AG09319 (cell line): ENCODE measurements at regions not wholly inside any gene's neighbourhood (a gene's known extent, or its start where the extent isn't known, plus 50 kb on each side); places are given as distances from the start of the nearest gene placed in this dataset.

Experiments used
- DNase-seq: peaks from one replicate; pipeline ENCODE4 v3.0.0-alpha.2; 2010; ENCODE audit warnings: low read depth; ENCODE audit errors: extremely low read depth
- TF ChIP-seq, protein P1 (sequence below): IDR thresholded peaks from 2 replicates; pipeline ENCODE4 v1.5.1; 2011; ENCODE audit warnings: low read depth, mild to moderate bottlenecking, inconsistent platforms, low read length, moderate library complexity

DNA sequence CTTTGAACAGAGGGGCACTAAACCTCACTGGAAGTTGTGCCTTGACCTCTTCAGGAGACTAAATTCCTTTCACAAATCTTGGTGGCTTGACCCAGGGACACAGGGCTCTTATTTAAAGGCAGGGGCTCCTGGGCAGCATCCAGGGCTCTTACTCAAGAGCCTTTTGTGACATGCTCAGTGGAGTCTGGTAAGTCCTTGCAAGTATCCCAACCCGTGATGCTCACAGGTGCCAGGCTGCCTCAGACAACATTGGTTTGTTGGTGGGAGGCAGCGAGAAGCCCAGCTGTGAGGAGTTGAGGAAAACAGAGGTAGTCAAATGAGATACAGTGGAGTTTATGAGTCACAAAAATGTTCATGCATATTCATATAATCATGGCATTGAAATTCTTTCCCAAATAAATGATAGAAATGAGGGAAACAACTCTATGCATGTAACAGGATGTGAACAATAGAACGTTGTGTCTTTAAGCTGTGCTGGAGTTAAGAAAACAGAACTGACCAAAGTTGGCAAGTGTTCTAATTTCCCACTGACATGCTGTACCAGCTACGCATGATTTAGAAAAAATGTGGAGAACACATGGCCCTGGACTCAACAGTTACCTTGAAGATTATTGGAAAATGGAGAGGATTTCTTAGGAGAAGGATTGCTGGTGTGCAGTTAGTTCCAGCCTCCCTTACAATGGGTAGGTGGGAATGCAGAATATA lies 654.5 kb upstream of the COBL start:
- DNase-seq: no peak
- TF ChIP-seq, protein P1, sequence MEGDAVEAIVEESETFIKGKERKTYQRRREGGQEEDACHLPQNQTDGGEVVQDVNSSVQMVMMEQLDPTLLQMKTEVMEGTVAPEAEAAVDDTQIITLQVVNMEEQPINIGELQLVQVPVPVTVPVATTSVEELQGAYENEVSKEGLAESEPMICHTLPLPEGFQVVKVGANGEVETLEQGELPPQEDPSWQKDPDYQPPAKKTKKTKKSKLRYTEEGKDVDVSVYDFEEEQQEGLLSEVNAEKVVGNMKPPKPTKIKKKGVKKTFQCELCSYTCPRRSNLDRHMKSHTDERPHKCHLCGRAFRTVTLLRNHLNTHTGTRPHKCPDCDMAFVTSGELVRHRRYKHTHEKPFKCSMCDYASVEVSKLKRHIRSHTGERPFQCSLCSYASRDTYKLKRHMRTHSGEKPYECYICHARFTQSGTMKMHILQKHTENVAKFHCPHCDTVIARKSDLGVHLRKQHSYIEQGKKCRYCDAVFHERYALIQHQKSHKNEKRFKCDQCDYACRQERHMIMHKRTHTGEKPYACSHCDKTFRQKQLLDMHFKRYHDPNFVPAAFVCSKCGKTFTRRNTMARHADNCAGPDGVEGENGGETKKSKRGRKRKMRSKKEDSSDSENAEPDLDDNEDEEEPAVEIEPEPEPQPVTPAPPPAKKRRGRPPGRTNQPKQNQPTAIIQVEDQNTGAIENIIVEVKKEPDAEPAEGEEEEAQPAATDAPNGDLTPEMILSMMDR: no peak

DNA sequence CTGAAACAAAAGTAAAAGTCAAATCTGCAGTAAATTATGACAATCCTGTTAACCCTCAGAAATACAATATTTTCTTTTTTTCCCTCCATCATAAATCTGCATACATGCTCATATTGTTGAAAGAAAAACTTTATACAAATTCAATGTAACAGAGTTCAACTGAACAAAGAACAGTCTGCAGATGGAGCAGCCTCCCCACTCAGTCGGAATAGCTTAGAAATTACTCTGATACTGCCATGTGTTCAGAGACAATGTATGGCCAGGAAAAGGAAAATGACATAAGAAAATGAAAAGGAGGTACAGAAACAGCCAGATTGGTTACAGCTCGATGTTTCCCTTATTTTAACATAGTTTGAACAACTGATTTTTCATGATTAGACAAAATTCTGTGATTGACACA lies 651.9 kb upstream of the COBL start:
- DNase-seq: no peak
- TF ChIP-seq, protein P1: no peak

GRCh38 chr7:51965454-51965853 lies 648.8 kb upstream of the COBL start:
- DNase-seq: no peak
- TF ChIP-seq, protein P1: no peak

- no peak for DNase-seq
- TF ChIP-seq, protein P1: no peak
These were observed 645.2 kb upstream of the COBL start for GRCh38 chr7:51961804-51962203.

DNA sequence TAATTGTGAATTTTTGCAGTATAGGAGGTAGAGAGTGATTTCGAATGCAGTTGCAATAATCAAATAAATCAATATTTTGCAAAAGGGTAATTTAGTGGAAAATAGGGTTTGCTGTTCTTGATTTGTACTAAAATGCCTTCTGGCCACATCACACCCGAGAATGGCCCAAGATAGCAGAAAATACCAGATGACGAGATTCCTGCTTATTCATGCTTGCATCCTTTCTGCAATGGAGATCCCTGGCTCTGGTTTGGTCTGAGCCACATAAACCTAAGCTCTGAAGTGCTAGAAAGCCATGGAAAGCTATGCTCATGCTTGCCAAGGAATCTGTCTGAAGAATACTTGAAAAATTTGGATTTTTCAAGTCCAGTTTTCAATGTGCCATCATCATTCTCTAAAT lies 634.2 kb upstream of the COBL start:
- TF ChIP-seq, protein P1: no peak
- DNase-seq: no peak

DNA sequence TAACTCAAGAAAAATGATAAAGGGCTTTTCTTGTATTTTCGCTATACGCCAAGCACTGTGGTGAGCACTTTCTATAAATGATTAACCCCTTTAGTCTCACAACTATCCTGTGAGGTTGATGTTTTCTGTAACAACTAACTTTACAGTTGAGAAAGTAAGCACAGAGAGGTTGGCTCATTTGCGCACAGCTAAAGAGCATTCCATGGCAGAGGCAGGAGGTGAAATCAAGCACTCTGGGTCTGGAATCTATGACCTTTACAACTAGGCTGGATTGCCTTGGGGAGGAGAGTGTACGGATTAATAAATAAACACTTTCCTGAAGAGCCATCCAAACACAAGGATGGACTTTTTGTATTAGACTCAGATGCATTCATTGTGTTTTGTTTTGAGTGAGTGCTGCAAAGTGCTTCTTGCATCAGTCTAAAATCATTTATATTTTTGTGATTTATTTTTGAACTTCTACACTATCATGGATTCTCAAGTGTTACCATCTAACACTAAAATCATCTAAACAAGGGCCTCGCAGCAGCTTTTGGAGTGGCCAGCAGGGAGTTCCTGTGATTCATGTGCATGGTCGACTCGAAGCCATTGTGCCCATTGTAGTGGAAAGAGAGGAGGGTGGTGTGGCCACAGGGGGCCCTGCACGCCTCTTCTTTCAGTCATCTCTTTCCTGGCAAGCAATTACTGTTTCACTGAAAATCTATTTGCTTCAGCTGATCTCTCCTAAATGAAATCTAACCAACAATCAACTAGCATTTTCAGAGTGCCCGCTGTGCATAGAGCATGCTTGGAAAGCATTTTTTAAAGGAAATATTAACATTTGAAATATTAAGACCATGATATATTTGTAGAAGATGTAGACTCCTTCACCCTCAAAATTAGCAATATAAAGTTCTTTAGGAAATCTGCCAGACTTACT lies 633.4 kb upstream of the COBL start:
- DNase-seq: no peak
- TF ChIP-seq, protein P1: no peak

GRCh38 chr7:51930834-51931233 lies 614.2 kb upstream of the COBL start:
- no peak for DNase-seq
- TF ChIP-seq, protein P1: no peak
